ENCODE measurements at regions not wholly inside any gene's neighbourhood (a gene's known extent, or its start where the extent isn't known, plus 50 kb on each side); places are given as distances from the start of the nearest gene placed in this dataset.

DNA sequence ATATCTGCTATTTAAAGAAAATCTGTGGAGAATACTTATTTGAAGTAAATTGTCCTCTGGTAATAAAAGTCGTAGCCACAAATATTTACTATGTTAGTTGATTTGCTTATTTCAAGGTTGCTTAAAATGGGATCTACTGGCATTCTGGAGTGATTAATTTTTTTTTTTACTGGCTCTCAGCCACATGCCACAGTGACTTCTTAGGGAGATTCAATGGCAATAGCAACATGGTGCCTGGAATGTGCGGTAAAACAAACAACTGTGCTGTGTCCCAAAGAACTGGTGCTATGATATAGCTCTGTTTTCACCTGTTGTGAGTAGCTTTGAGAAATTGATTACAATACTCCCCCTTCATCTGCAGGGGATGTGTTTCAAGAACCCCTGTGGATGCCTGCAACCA lies 324.3 kb downstream of the GPAT3 start:
- H3K27ac ChIP-seq (ENCODE audit: low read depth in 2 of 2, low read length in 2 of 2): no peak overlapping the region
- no peaks in the 10 kb centered on the region for H3K36me3 ChIP-seq (ENCODE audit: control insufficient read depth in 2 of 2, insufficient read depth in 2 of 2, low read length in 2 of 2)
- H3K4me3 ChIP-seq (ENCODE audit: low read length in 2 of 2): no peak overlapping the region
- no peaks in the 10 kb centered on the region for H3K9me3 ChIP-seq (ENCODE audit: control insufficient read depth in 2 of 2, low read length in 2 of 2)
- no peaks in the 10 kb centered on the region for H3K4me1 ChIP-seq (ENCODE audit: control insufficient read depth in 2 of 2, insufficient read depth in 2 of 2, low read length in 2 of 2)
- H3K9ac ChIP-seq (ENCODE audit: low read depth in 1 of 2, low read length in 2 of 2): no peak overlapping the region
- no peaks in the 10 kb centered on the region for H3K27me3 ChIP-seq (ENCODE audit: control insufficient read depth in 2 of 2, insufficient read depth in 2 of 2, low read length in 2 of 2)

DNA sequence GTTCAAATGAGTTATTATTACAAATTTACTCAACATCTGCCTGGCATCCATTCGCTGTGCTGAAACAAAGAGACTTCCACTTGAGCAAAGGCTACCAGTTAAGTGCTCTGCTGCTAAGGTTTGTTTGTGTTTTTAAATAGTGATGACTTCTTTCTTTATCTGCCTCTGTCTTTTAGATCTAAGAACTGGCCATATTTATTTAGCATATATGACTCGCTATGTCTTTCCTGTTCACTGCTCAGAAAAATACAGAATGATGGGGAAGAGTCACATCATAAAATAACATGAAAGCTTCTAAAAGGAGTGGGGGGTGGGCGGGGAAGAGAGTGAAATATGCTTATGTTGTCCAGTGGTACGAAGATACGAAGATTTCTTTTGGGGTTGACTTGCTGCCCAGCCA lies 322.2 kb downstream of the GPAT3 start:
- no peak overlapping the region for H3K4me3 ChIP-seq (ENCODE audit: low read length in 2 of 2)
- no peak overlapping the region for H3K27ac ChIP-seq (ENCODE audit: low read depth in 2 of 2, low read length in 2 of 2)
- H3K4me1 ChIP-seq (ENCODE audit: control insufficient read depth in 2 of 2, insufficient read depth in 2 of 2, low read length in 2 of 2): no peaks in the 10 kb centered on the region
- no peak overlapping the region for H3K9ac ChIP-seq (ENCODE audit: low read depth in 1 of 2, low read length in 2 of 2)
- H3K9me3 ChIP-seq (ENCODE audit: control insufficient read depth in 2 of 2, low read length in 2 of 2): no peaks in the 10 kb centered on the region
- H3K27me3 ChIP-seq (ENCODE audit: control insufficient read depth in 2 of 2, insufficient read depth in 2 of 2, low read length in 2 of 2): no peaks in the 10 kb centered on the region
- H3K36me3 ChIP-seq (ENCODE audit: control insufficient read depth in 2 of 2, insufficient read depth in 2 of 2, low read length in 2 of 2): no peaks in the 10 kb centered on the region

DNA sequence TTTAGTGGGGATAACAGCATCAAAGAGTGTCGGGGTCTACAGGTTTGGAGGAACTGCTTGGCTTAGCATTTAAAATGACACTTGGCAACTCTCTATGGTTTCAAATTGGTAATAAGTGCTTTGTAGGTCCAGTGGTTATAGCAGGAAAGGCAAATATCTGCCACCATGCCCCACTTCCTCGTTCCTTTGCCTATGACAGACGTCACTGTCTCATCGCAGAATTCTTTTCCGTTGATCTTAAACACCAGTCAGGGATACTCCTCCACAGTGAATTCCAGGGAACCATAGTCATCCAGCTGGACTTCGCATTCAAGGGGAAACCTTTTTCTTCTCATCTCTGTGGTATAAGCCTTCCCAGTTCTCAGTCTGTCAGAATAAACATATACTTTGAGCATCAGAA lies 319.1 kb downstream of the GPAT3 start:
- Histone ChIP-seq H3K36me3 (ENCODE audit: control insufficient read depth in 2 of 2, insufficient read depth in 2 of 2, low read length in 2 of 2) (no peaks in the 10 kb centered on the region), H3K27me3 (ENCODE audit: control insufficient read depth in 2 of 2, insufficient read depth in 2 of 2, low read length in 2 of 2) (no peaks in the 10 kb centered on the region), H3K9ac (ENCODE audit: low read depth in 1 of 2, low read length in 2 of 2) (no peak overlapping the region), H3K27ac (ENCODE audit: low read depth in 2 of 2, low read length in 2 of 2) (no peak overlapping the region), H3K4me3 (ENCODE audit: low read length in 2 of 2) (no peak overlapping the region), H3K9me3 (ENCODE audit: control insufficient read depth in 2 of 2, low read length in 2 of 2) (no peaks in the 10 kb centered on the region), H3K4me1 (ENCODE audit: control insufficient read depth in 2 of 2, insufficient read depth in 2 of 2, low read length in 2 of 2) (no peaks in the 10 kb centered on the region)

DNA sequence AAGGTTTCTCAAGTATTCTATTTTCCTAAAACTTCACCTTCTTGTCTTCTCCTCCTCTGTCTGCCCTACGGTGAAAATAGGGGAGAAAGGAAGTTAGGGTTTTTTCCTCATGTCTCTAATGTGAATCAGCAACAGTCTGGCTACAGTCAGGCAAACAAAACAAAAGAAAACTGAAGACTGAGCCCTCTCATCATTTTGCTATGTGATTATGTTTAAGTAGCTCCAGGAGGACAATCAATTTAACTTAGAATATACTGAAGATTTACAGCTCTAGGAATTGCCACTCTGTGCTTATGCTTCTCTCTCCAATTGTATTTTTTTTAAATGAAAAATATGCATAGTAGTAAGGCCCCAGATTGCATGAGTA lies 316.2 kb downstream of the GPAT3 start:
- H3K27me3 ChIP-seq (ENCODE audit: control insufficient read depth in 2 of 2, insufficient read depth in 2 of 2, low read length in 2 of 2): no peaks in the 10 kb centered on the region
- no peaks in the 10 kb centered on the region for H3K9me3 ChIP-seq (ENCODE audit: control insufficient read depth in 2 of 2, low read length in 2 of 2)
- H3K4me3 ChIP-seq (ENCODE audit: low read length in 2 of 2): no peak overlapping the region
- H3K36me3 ChIP-seq (ENCODE audit: control insufficient read depth in 2 of 2, insufficient read depth in 2 of 2, low read length in 2 of 2): no peaks in the 10 kb centered on the region
- H3K4me1 ChIP-seq (ENCODE audit: control insufficient read depth in 2 of 2, insufficient read depth in 2 of 2, low read length in 2 of 2): no peaks in the 10 kb centered on the region
- no peak overlapping the region for H3K9ac ChIP-seq (ENCODE audit: low read depth in 1 of 2, low read length in 2 of 2)
- H3K27ac ChIP-seq (ENCODE audit: low read depth in 2 of 2, low read length in 2 of 2): no peak overlapping the region

DNA sequence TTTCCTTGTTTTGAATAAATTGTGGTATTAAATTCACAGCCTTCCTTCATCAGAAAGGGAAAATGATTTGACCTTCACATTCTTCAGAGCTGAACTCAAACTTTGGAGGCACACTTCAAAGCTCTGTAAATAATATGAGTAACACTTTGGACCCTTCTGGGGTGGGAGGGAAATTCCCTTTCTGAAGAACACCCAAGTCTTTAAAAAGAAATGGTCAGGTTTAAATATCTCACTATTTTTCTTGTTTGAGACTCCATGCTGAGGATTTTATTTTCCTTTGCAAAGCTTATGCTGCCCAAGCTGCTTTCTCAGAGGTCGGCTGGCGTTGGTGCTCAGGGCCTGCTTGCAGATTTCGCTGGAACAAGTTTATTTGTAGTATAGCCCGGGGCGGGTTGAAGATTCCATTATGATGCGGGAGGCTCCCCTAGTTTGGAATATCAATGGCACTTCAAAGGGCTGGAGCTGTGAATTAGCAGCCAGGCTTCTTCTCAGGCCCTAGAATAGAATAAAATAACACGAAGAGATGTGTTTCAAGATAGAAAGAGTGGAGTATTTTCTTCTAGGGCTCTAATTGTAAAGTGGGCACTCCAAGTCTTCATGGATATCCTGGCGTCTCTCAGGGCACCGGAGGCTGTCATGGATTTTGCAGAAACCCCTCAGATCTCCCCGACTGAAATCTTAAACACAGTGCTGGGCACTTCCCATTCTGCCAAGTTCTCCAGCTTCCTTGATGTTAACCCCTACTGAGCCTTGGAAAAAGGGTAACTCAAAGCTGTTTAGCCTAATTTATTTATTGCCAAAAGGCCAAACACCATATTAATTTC lies 315.6 kb downstream of the GPAT3 start:
- Histone ChIP-seq H3K9ac (ENCODE audit: low read depth in 1 of 2, low read length in 2 of 2) (no peak overlapping the region), H3K4me1 (ENCODE audit: control insufficient read depth in 2 of 2, insufficient read depth in 2 of 2, low read length in 2 of 2) (no peaks in the 10 kb centered on the region), H3K27me3 (ENCODE audit: control insufficient read depth in 2 of 2, insufficient read depth in 2 of 2, low read length in 2 of 2) (no peaks in the 10 kb centered on the region), H3K9me3 (ENCODE audit: control insufficient read depth in 2 of 2, low read length in 2 of 2) (no peaks in the 10 kb centered on the region), H3K36me3 (ENCODE audit: control insufficient read depth in 2 of 2, insufficient read depth in 2 of 2, low read length in 2 of 2) (no peaks in the 10 kb centered on the region), H3K27ac (ENCODE audit: low read depth in 2 of 2, low read length in 2 of 2) (no peak overlapping the region), H3K4me3 (ENCODE audit: low read length in 2 of 2) (no peak overlapping the region)

DNA sequence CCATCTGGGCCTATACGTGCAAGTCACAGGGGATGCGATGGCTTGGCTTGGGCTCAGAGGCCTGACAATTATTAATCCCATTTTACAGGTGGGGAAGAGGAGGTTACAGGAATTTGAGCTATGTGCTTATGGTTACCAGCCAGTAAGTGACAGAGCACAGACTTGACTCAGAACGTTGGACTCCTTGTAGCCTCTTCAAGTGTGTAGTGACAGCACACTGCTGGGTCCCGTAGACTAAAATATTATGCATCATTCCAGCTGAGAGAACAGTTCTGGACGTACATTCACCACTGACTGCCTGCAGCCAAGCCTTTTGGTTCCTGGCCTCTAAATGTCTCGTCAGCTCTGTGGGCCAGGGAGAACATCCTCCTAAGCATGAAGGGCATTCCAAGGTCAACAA lies 314.5 kb downstream of the GPAT3 start:
- H3K36me3 ChIP-seq (ENCODE audit: control insufficient read depth in 2 of 2, insufficient read depth in 2 of 2, low read length in 2 of 2): no peaks in the 10 kb centered on the region
- no peaks in the 10 kb centered on the region for H3K27me3 ChIP-seq (ENCODE audit: control insufficient read depth in 2 of 2, insufficient read depth in 2 of 2, low read length in 2 of 2)
- no peak overlapping the region for H3K9ac ChIP-seq (ENCODE audit: low read depth in 1 of 2, low read length in 2 of 2)
- H3K27ac ChIP-seq (ENCODE audit: low read depth in 2 of 2, low read length in 2 of 2): no peak overlapping the region
- no peaks in the 10 kb centered on the region for H3K4me1 ChIP-seq (ENCODE audit: control insufficient read depth in 2 of 2, insufficient read depth in 2 of 2, low read length in 2 of 2)
- no peaks in the 10 kb centered on the region for H3K9me3 ChIP-seq (ENCODE audit: control insufficient read depth in 2 of 2, low read length in 2 of 2)
- H3K4me3 ChIP-seq (ENCODE audit: low read length in 2 of 2): no peak overlapping the region

DNA sequence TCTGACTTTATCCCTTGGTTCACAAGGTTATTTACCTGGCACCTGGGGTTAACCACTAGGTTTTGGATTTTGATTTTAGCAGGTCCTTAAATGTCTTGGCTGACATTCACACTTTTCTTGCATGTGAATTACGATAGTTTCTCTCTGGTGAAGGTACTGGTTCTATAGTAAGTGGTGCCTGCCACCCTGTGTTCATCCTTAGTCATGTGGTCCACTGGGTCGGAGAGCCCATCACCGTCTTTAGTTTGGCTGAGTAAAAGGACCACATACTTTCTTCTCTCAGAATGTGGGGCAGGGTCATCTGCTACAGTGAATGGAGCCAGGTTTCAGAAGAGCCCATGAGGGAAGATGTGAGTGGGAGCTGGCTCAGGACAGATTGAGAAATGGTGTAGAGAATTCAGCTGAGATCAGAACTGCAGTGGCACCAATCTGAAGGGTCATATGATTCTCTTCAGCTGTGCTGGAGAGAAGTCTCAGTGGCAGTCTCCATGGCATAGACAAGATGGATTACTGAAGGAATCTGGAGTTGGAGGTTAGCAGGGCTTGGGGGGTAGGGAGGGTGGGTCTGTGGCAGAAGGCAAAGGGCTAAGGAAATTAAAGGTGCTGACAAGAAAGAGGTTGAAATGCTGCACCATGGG lies 310.4 kb downstream of the GPAT3 start:
- no peaks in the 10 kb centered on the region for H3K4me1 ChIP-seq (ENCODE audit: control insufficient read depth in 2 of 2, insufficient read depth in 2 of 2, low read length in 2 of 2)
- H3K9ac ChIP-seq (ENCODE audit: low read depth in 1 of 2, low read length in 2 of 2): no peak overlapping the region
- H3K27me3 ChIP-seq (ENCODE audit: control insufficient read depth in 2 of 2, insufficient read depth in 2 of 2, low read length in 2 of 2): no peaks in the 10 kb centered on the region
- no peaks in the 10 kb centered on the region for H3K9me3 ChIP-seq (ENCODE audit: control insufficient read depth in 2 of 2, low read length in 2 of 2)
- H3K4me3 ChIP-seq (ENCODE audit: low read length in 2 of 2): no peak overlapping the region
- H3K27ac ChIP-seq (ENCODE audit: low read depth in 2 of 2, low read length in 2 of 2): no peak overlapping the region
- no peaks in the 10 kb centered on the region for H3K36me3 ChIP-seq (ENCODE audit: control insufficient read depth in 2 of 2, insufficient read depth in 2 of 2, low read length in 2 of 2)

DNA sequence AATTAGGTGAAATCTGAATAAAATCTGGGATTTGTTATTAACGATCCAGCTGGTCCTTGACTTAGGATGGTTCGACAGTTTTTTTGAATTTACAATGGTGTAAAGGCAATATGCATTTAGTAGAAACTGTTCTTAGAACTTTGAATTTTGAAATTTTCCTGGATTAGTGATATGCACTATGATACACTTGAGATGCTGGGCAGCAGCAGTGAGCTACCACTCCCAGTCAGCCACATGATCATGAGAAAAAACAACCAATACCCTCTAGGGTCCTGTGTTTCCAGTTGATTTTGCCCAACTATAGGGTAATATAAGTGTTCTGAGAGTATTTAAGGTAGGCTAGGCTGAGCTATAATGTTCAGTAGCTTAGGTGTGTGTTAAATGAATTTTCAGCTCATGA lies 303.7 kb downstream of the GPAT3 start:
- no peaks in the 10 kb centered on the region for H3K9me3 ChIP-seq (ENCODE audit: control insufficient read depth in 2 of 2, low read length in 2 of 2)

DNA sequence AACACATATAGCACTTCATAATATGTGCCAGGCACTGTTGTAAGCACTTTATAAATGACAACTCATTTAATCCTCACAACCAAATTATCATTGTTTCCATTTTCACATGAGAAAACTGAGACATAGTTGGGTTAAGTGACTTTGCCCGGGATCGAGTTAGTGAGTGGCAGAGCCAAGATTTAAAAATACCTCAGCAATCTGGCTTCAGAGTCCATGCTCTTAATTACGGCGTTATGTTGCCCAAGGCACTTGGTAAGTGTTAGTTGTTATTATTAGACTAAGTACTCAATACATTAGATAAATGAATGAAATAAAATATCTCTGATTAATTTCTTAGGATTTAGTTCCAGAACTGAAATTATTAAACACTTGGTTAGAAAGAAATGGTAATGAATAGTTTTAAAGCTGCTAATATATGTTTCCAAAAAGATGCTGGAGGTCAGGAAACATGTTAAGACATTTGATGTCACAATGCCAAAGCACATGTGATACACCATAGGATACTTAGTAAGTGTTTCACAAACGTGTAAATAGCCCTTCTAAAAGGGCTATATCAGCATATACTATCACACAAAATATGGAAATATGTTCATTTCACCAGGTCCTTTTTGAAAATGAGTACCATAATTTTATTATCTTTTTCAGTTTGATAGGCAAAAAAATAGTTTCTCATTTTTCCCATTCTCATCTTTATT lies 301.9 kb downstream of the GPAT3 start:
- H3K27me3 ChIP-seq (ENCODE audit: control insufficient read depth in 2 of 2, insufficient read depth in 2 of 2, low read length in 2 of 2): no peaks in the 10 kb centered on the region
- H3K4me1 ChIP-seq (ENCODE audit: control insufficient read depth in 2 of 2, insufficient read depth in 2 of 2, low read length in 2 of 2): no peaks in the 10 kb centered on the region
- H3K36me3 ChIP-seq (ENCODE audit: control insufficient read depth in 2 of 2, insufficient read depth in 2 of 2, low read length in 2 of 2): no peaks in the 10 kb centered on the region
- H3K9ac ChIP-seq (ENCODE audit: low read depth in 1 of 2, low read length in 2 of 2): no peak overlapping the region
- H3K27ac ChIP-seq (ENCODE audit: low read depth in 2 of 2, low read length in 2 of 2): no peak overlapping the region
- H3K4me3 ChIP-seq (ENCODE audit: low read length in 2 of 2): no peak overlapping the region
- H3K9me3 ChIP-seq (ENCODE audit: control insufficient read depth in 2 of 2, low read length in 2 of 2): no peaks in the 10 kb centered on the region

More for the DNA sequence above, 303.7 kb downstream of the GPAT3 start:
- Histone ChIP-seq H3K9ac (ENCODE audit: low read depth in 1 of 2, low read length in 2 of 2) (no peak overlapping the region), H3K27me3 (ENCODE audit: control insufficient read depth in 2 of 2, insufficient read depth in 2 of 2, low read length in 2 of 2) (no peaks in the 10 kb centered on the region), H3K4me1 (ENCODE audit: control insufficient read depth in 2 of 2, insufficient read depth in 2 of 2, low read length in 2 of 2) (no peaks in the 10 kb centered on the region), H3K27ac (ENCODE audit: low read depth in 2 of 2, low read length in 2 of 2) (no peak overlapping the region), H3K36me3 (ENCODE audit: control insufficient read depth in 2 of 2, insufficient read depth in 2 of 2, low read length in 2 of 2) (no peaks in the 10 kb centered on the region), H3K4me3 (ENCODE audit: low read length in 2 of 2) (no peak overlapping the region)

DNA sequence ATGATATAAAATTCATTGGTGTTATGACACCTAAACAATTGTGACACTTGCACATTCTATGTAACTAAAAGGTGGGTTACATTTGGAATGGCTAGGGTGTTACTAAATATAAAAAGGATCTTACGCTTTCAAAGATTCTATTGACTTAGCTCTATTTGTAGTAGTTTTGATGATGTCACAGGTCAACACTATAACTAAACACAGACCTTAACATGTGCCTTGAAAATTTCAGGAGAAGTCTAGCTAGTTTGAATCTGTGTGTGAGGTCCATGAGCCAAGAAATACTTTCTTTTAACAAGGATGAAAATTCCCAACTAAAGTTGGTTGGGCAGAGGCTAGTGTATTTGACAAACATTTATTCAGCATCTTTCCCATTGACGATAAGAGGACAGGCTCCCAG lies 298.0 kb downstream of the GPAT3 start:
- Histone ChIP-seq H3K27me3 (ENCODE audit: control insufficient read depth in 2 of 2, insufficient read depth in 2 of 2, low read length in 2 of 2) (no peaks in the 10 kb centered on the region), H3K4me1 (ENCODE audit: control insufficient read depth in 2 of 2, insufficient read depth in 2 of 2, low read length in 2 of 2) (no peaks in the 10 kb centered on the region), H3K9ac (ENCODE audit: low read depth in 1 of 2, low read length in 2 of 2) (no peak overlapping the region), H3K4me3 (ENCODE audit: low read length in 2 of 2) (no peak overlapping the region), H3K27ac (ENCODE audit: low read depth in 2 of 2, low read length in 2 of 2) (no peak overlapping the region), H3K9me3 (ENCODE audit: control insufficient read depth in 2 of 2, low read length in 2 of 2) (no peaks in the 10 kb centered on the region), H3K36me3 (ENCODE audit: control insufficient read depth in 2 of 2, insufficient read depth in 2 of 2, low read length in 2 of 2) (no peaks in the 10 kb centered on the region)

Data from mucosa of rectum (tissue), 2 donors.